Natural killer cell (primary cell): ENCODE measurements at regions not wholly inside any gene's neighbourhood (a gene's known extent, or its start where the extent isn't known, plus 50 kb on each side); places are given as distances from the start of the nearest gene placed in this dataset.

Source experiments
- ATAC-seq, 3 donors: fragments of 150-1000 bp in 2 of 3; fragments of 200-7000 bp in 1 of 3; cut with Tn5 transposase; 1 replicate in 1 of 3; 2 replicates in 2 of 3; pipeline ENCODE4 v1.10.0; 2021; ENCODE audit warnings: mild to moderate bottlenecking in 2 of 3, moderate library complexity in 2 of 3
- DNase-seq, 2 donors: peaks; one replicate each; pipeline versions ENCODE4 v3.0.0 to v3.0.0-alpha.2; 2013 to 2021; ENCODE audit warnings: mixed read lengths in 1 of 2
- H3K27ac ChIP-seq: one replicate; pipeline ENCODE4 v1.5.1; 2013; ENCODE audit warnings: mild to moderate bottlenecking, low read length
- H3K27me3 ChIP-seq: one replicate; pipeline ENCODE4 v1.6.1; 2013; ENCODE audit warnings: low read length; ENCODE audit not compliant: control insufficient read depth, insufficient read depth
- H3K36me3 ChIP-seq: one replicate; pipeline ENCODE4 v1.6.1; 2013; ENCODE audit warnings: low read length; ENCODE audit not compliant: control insufficient read depth, insufficient read depth
- H3K4me1 ChIP-seq: one replicate; pipeline ENCODE4 v1.6.1; 2013; ENCODE audit warnings: low read length; ENCODE audit not compliant: control insufficient read depth, insufficient read depth
- H3K4me3 ChIP-seq: one replicate; pipeline ENCODE4 v1.5.1; 2013; ENCODE audit warnings: low read length
- H3K9me3 ChIP-seq: one replicate; pipeline ENCODE4 v1.6.1; 2013; ENCODE audit warnings: low read length; ENCODE audit not compliant: control insufficient read depth, insufficient read depth
- H3K27ac Mint-ChIP-seq, 2 donors: one replicate each; pipeline ENCODE4 v1.8.0; 2022; ENCODE audit warnings: mild to moderate bottlenecking in 2 of 2, mixed read lengths in 2 of 2, moderate library complexity in 1 of 2
- H3K27me3 Mint-ChIP-seq, 2 donors: one replicate each; pipeline ENCODE4 v1.8.0; 2022; ENCODE audit warnings: low read depth in 2 of 2, mixed read lengths in 2 of 2
- H3K36me3 Mint-ChIP-seq: one replicate; pipeline ENCODE4 v1.8.0; 2022; ENCODE audit warnings: mixed read lengths
- H3K4me1 Mint-ChIP-seq, 2 donors: one replicate each; pipeline ENCODE4 v1.8.0; 2022; ENCODE audit warnings: mixed read lengths in 2 of 2
- H3K4me3 Mint-ChIP-seq: one replicate; pipeline ENCODE4 v1.8.0; 2022; ENCODE audit warnings: mild to moderate bottlenecking, moderate library complexity, mixed read lengths
- H3K9me3 Mint-ChIP-seq, 2 donors: one replicate each; pipeline ENCODE4 v1.8.0; 2022; ENCODE audit warnings: mixed read lengths in 2 of 2
- WGBS: methylation state at CpG from one replicate; pipeline ENCODE4 v1.1.7; 2013; ENCODE audit warnings: missing lambda C conversion rate; ENCODE audit not compliant: insufficient coverage; 5-methylcytosine and 5-hydroxymethylcytosine counted together
- intact Hi-C: fragments of 100-400 bp; cut with micrococcal nuclease; formaldehyde crosslinking; loops from one replicate; pipeline ENCODE4 v1.14.2; 2022
- TF ChIP-seq, protein P1 (sequence below): fragments of 200-600 bp; IDR thresholded peaks from one replicate; pipeline ENCODE4 v1.8.0; 2022; ENCODE audit warnings: antibody characterized with exemption

DNA sequence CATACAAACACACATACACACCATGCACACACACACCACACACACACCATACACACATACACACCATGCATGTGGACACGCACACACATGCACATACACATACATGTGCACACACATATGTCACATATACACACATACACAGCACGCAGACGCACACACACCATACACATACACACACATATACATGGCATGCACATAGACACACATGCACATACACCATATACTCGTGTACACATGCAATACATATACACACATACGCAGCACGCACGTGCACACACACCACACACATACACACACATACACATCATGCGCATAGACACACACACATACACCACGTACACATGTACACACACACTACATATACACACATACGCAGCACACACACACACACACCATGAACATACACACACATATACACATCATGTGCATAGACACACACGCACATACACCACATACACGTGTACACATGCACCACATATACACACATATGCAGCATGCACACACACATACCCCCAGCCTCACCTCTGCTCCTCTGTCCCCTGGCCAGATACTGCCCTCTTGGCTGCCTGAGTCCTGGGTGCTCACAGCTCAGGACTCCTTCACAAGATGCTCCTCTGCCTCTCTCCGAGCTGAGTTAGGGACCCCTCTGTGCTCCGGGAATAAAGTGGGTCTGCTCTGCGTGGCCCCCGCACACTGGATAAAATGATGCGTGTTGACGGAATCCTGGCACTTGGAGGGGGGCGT lies 70.9 kb upstream of the ARHGEF7 start:
- Histone ChIP-seq H3K4me1 (no peaks in the 10 kb centered on the region), H3K27ac (no peak overlapping the region), H3K36me3 (no peaks in the 10 kb centered on the region), H3K9me3 (no peaks in the 10 kb centered on the region), H3K4me3 (no peak overlapping the region), H3K27me3 (no peaks in the 10 kb centered on the region)
- H3K36me3 Mint-ChIP-seq, result no peaks in the 10 kb centered on the region
- H3K27ac Mint-ChIP-seq, result no peak overlapping the region
- H3K27me3 Mint-ChIP-seq, result peaks cover 8 to 10% of the 10 kb centered on the region in 2 donors
- H3K9me3 Mint-ChIP-seq, result no peaks in the 10 kb centered on the region
- DNase-seq, result no peak
- intact Hi-C loops, result no loop called here
- peak in 1 of 3 donors; percentile 15 for ATAC-seq
- no peaks in the 10 kb centered on the region for H3K4me1 Mint-ChIP-seq
- no peak overlapping the region for H3K4me3 Mint-ChIP-seq
- WGBS, result 97% methylated on average over 19 of the region's 19 CpGs
- TF ChIP-seq, protein P1, sequence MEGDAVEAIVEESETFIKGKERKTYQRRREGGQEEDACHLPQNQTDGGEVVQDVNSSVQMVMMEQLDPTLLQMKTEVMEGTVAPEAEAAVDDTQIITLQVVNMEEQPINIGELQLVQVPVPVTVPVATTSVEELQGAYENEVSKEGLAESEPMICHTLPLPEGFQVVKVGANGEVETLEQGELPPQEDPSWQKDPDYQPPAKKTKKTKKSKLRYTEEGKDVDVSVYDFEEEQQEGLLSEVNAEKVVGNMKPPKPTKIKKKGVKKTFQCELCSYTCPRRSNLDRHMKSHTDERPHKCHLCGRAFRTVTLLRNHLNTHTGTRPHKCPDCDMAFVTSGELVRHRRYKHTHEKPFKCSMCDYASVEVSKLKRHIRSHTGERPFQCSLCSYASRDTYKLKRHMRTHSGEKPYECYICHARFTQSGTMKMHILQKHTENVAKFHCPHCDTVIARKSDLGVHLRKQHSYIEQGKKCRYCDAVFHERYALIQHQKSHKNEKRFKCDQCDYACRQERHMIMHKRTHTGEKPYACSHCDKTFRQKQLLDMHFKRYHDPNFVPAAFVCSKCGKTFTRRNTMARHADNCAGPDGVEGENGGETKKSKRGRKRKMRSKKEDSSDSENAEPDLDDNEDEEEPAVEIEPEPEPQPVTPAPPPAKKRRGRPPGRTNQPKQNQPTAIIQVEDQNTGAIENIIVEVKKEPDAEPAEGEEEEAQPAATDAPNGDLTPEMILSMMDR, result no peak

DNA sequence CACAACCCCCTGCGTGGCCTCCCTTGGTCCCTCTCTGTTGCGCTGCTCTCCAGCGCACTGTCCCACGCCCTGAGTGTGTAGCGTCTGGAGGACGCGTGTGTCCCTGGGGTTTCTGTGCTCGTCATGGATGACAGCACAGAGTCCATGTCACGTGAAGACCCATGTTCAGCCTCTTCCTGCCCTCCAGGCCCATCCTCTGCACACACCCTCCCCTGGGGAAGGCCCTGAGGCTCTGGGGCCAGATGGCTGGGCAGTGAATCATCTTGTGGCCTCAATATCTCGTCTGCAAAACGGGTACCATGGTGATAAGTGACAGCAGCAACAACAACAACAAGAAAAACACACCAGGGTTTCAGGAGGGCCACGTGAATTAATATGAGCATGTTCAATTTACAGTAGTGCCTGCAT lies 71.5 kb upstream of the ARHGEF7 start:
- H3K4me1 Mint-ChIP-seq, result no peaks in the 10 kb centered on the region
- DNase-seq (no peak), ATAC-seq (no peak)
- Histone ChIP-seq H3K36me3 (no peaks in the 10 kb centered on the region), H3K27ac (no peak overlapping the region), H3K9me3 (no peaks in the 10 kb centered on the region), H3K4me1 (no peaks in the 10 kb centered on the region), H3K27me3 (no peaks in the 10 kb centered on the region), H3K4me3 (no peak overlapping the region)
- WGBS, result 76% methylated on average over 12 of the region's 12 CpGs
- intact Hi-C loops, result no loop called here
- H3K36me3 Mint-ChIP-seq, result no peaks in the 10 kb centered on the region
- no peak overlapping the region for H3K27ac Mint-ChIP-seq
- no peaks in the 10 kb centered on the region for H3K9me3 Mint-ChIP-seq
- no peak overlapping the region for H3K4me3 Mint-ChIP-seq
- TF ChIP-seq, protein P1, result no peak
- H3K27me3 Mint-ChIP-seq, result peaks cover 8 to 10% of the 10 kb centered on the region in 2 donors

DNA sequence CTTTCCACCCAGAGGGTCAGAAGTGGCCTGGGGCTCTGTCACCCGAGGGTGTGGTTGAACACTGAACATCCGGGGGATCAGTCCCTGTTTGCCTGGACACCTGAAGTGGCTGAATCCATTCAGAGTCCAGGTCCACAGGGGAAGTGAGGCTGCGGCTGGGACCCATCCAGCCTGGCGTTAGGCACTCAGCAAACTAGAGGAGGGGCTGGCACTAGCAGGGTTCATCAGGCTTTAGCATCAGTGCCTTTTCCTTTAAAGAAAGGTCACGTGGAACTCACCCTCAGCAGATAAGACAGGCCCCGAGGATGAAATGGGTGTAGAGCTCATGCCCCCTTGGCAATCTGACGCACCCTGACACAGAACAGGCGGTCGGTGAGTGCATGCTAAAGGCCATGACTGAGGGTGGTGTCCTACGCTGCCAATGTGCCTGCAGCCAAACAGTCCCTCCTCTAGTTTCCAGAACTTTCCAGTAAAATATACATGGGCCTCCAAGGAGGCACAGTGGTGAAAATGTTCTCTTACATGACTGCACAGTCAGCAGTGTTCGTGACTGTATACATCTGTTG lies 72.4 kb upstream of the ARHGEF7 start:
- H3K9me3 Mint-ChIP-seq, result no peaks in the 10 kb centered on the region
- no peak overlapping the region for H3K4me3 ChIP-seq
- H3K27ac ChIP-seq, result no peak overlapping the region
- intact Hi-C loops, result no loop called here
- no peaks in the 10 kb centered on the region for H3K4me1 Mint-ChIP-seq
- H3K9me3 ChIP-seq, result no peaks in the 10 kb centered on the region
- TF ChIP-seq, protein P1, result no peak
- no peaks in the 10 kb centered on the region for H3K4me1 ChIP-seq
- H3K27me3 Mint-ChIP-seq, result peaks cover 12 to 15% of the 10 kb centered on the region in 2 donors
- H3K36me3 Mint-ChIP-seq, result no peaks in the 10 kb centered on the region
- H3K36me3 ChIP-seq, result no peaks in the 10 kb centered on the region
- H3K27ac Mint-ChIP-seq, result no peak overlapping the region
- H3K4me3 Mint-ChIP-seq, result no peak overlapping the region
- no peaks in the 10 kb centered on the region for H3K27me3 ChIP-seq
- 88% methylated on average over 11 of the region's 11 CpGs for WGBS
- DNase-seq (no peak), ATAC-seq (no peak)
